GM12864 (cell line): ENCODE measurements at regions not wholly inside any gene's neighbourhood (a gene's known extent, or its start where the extent isn't known, plus 50 kb on each side); places are given as distances from the start of the nearest gene placed in this dataset.

Source experiments
- DNase-seq: peaks from one replicate; pipeline ENCODE4 v3.0.0-alpha.2; 2011; ENCODE audit warnings: low read depth
- H3K4me3 ChIP-seq: 2 replicates; pipeline ENCODE4 v1.5.1; 2011; ENCODE audit warnings: mild to moderate bottlenecking, low read depth, low read length, control low read depth
- TF ChIP-seq, protein P1 (sequence below): IDR thresholded peaks from 2 replicates; pipeline ENCODE4 v1.5.1; 2011; ENCODE audit warnings: low read depth, mild to moderate bottlenecking, moderate library complexity, low read length, control low read depth, inconsistent platforms; ENCODE audit errors: missing control alignments

DNA sequence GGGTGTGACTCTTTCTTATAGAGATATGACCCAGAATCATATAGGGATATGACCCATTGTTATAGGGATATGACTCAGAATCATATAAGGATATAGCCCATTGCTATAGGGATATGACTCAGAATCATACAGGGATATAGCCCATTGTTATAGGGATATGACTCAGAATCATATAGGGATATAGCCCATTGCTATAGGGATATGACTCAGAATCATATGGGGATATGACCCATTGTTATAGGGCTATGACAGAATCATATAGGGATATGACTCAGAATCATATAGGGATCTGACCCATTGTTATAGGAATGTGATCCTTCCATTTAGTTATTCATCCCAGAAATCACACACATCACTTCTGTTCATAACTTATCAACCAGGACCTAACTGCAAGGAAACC, 312.2 kb upstream of the ADARB2 start:
- H3K4me3 ChIP-seq: no peak overlapping the region
- TF ChIP-seq, protein P1, sequence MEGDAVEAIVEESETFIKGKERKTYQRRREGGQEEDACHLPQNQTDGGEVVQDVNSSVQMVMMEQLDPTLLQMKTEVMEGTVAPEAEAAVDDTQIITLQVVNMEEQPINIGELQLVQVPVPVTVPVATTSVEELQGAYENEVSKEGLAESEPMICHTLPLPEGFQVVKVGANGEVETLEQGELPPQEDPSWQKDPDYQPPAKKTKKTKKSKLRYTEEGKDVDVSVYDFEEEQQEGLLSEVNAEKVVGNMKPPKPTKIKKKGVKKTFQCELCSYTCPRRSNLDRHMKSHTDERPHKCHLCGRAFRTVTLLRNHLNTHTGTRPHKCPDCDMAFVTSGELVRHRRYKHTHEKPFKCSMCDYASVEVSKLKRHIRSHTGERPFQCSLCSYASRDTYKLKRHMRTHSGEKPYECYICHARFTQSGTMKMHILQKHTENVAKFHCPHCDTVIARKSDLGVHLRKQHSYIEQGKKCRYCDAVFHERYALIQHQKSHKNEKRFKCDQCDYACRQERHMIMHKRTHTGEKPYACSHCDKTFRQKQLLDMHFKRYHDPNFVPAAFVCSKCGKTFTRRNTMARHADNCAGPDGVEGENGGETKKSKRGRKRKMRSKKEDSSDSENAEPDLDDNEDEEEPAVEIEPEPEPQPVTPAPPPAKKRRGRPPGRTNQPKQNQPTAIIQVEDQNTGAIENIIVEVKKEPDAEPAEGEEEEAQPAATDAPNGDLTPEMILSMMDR: no peak
- no peak for DNase-seq

DNA sequence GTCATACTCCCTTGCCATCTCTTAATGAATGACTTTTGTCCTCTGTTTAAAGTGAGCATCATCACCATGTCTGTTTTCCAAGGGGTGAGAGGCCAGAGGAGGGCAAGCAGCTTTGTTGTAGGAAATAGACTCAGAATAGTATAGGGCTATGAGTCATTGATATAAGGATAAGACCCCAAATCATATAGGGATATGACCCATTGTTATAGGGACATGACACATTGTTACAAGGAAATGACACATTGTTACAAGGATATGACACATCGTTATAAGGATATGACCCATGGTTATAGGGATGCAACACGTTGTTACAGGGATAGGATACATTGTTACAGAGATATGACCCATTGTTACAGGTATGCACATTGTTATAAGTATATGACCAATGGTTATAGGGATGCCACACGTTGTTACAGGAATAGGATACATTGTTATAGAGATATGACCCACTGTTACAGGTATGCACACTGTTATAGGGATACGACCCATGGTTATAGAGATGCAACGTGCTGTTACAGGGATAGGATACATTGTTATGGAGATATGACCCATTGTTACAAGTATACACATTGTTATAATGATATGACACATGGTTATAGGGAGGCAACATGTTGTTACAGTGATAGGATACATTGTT, 311.1 kb upstream of the ADARB2 start:
- H3K4me3 ChIP-seq: no peak overlapping the region
- DNase-seq: no peak
- TF ChIP-seq, protein P1: no peak

DNA sequence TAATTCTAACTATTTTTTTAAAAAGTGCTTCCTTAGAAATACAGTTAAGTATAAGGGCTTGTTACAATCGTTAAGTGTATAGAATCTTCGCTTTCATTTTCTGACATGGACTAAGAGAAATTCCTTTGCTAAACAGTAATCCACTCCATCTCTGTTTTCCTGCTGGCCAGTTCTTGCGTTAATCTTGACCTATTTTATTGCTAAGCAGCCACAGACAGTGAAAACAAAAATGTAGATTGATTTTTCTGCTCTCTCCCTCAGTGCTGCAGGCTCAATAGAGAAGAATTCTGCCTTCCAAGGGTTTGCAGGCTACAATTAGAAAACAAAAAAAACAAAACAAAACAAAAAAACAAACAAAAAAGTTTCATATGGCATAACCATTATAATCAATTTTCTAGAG, 310.4 kb upstream of the ADARB2 start:
- TF ChIP-seq, protein P1: no peak
- DNase-seq: no peak
- no peak overlapping the region for H3K4me3 ChIP-seq

DNA sequence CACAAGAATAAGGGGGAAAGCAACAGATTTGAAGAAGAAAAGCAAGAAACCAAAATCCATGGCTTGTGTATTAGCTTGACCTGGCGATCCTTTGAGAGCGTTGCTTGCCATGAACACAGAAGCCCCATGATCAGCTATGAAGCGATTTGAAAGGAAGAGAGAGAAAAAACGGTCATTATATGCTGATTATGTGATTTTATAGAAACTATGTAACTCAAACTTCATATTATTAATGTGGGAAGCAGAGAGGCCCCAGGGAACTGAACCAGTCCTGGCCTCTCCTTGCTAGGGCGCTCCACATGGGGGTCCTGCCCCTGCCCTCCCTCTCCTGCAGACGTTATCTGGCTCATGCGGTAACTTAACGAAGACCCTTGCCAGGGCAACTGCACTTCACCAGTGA, 306.1 kb upstream of the ADARB2 start:
- DNase-seq: no peak
- TF ChIP-seq, protein P1: no peak

DNA sequence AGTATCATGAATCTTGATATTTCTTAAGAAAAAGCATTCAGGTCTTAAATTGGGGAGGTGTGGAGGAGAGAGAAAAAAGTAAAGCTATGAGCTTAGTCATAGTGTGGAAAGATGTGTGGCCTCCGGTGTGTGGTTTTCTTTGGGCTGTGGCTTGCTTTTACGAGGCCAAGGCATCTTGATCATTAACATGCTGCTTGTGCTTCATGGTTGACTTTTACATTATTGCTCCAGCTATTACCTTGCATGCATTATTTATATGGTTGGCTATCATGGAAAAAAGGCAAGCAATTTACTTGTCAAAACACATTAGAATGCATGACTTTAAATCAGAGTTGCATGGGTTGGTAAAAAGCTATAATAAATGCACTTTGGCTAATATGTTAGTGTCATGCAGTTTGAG, 300.7 kb upstream of the ADARB2 start:
- no peak for DNase-seq
- H3K4me3 ChIP-seq: no peak overlapping the region
- TF ChIP-seq, protein P1: no peak

More for the DNA sequence above, 306.1 kb upstream of the ADARB2 start:
- H3K4me3 ChIP-seq: no peak overlapping the region

DNA sequence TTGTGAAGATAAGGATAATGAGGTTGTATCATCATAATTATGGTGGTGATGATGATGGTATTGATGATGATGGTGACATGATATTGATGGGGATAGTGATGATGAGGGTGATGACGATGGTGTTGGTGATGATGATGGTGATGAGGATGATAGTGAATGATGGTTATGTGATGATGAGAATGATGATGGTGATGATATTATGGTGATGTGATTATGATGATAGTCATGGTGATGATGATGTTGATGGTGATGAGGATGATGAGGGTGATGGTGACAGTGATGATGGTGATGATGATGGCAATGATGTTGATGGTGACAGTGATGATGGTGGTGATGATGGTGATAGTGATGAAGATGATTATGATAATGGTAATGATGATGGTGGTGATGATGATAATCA, 299.9 kb upstream of the ADARB2 start:
- TF ChIP-seq, protein P1: no peak
- no peak for DNase-seq
- H3K4me3 ChIP-seq: no peak overlapping the region

DNA sequence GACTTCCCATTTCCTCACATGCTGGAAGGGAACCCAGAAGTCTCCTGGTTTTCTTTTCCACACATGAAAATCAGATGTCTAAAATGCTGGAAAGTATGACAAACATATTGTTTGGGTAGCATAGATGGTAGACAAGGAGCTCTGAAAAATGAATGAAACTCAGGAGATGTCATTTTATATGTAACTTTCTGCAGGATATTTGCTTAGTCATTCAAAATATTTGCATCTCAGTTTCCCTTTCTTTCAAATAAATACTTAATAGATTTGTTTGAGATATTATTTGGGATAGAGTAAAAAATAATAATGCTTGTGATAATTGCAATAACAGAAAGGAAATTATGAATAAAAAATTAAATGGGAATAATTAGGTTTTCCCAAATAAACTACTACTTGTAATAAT, 298.9 kb upstream of the ADARB2 start:
- TF ChIP-seq, protein P1: no peak
- DNase-seq: no peak
- H3K4me3 ChIP-seq: no peak overlapping the region
